Fibroblast of lung (primary cell): ENCODE measurements at regions not wholly inside any gene's neighbourhood (a gene's known extent, or its start where the extent isn't known, plus 50 kb on each side); places are given as distances from the start of the nearest gene placed in this dataset.

Experiments
- DNase-seq, 2 donors: peaks; one replicate each; pipeline versions ENCODE4 v3.0.0 to v3.0.0-alpha.2; 2010; ENCODE audit warnings: low read depth in 2 of 2
- H2AFZ ChIP-seq: 2 replicates; pipeline ENCODE4 v1.5.1; 2012; ENCODE audit warnings: low read length, control low read depth, inconsistent platforms
- H3K27ac ChIP-seq: 2 replicates; pipeline ENCODE4 v1.5.1; 2011; ENCODE audit warnings: low read length, control low read depth; ENCODE audit not compliant: insufficient read depth
- H3K27me3 ChIP-seq: 2 replicates; pipeline ENCODE4 v1.5.1; 2011; ENCODE audit warnings: mild to moderate bottlenecking, low read length; ENCODE audit not compliant: control insufficient read depth, insufficient read depth
- H3K36me3 ChIP-seq: 2 replicates; pipeline ENCODE4 v1.5.1; 2011; ENCODE audit warnings: low read length; ENCODE audit not compliant: control insufficient read depth, insufficient read depth
- H3K4me1 ChIP-seq: 2 replicates; pipeline ENCODE4 v1.5.1; 2011; ENCODE audit warnings: low read length; ENCODE audit not compliant: control insufficient read depth, insufficient read depth; ENCODE audit errors: extremely low read depth
- H3K4me2 ChIP-seq: 2 replicates; pipeline ENCODE4 v1.5.1; 2011; ENCODE audit warnings: low read length, control low read depth; ENCODE audit not compliant: insufficient read depth; ENCODE audit errors: extremely low read depth
- H3K4me3 ChIP-seq, 4 experiments: fragments of 200-600 bp in 1 of 4; sonication (generic) in 1 of 4; replicated peaks in 1 of 4; 2 replicates each; pipeline ENCODE4 v1.5.1; 2011 to 2016; ENCODE audit warnings: low read length in 4 of 4, low read depth in 3 of 4, mild to moderate bottlenecking in 3 of 4, control low read depth in 2 of 4, inconsistent platforms in 1 of 4, mixed read lengths in 1 of 4; ENCODE audit not compliant: insufficient read depth in 1 of 4; ENCODE audit errors: control extremely low read depth in 1 of 4
- H3K79me2 ChIP-seq: 2 replicates; pipeline ENCODE4 v1.5.1; 2012; ENCODE audit warnings: mild to moderate bottlenecking, low read length, inconsistent platforms; ENCODE audit not compliant: control insufficient read depth, insufficient read depth
- H3K9ac ChIP-seq: 2 replicates; pipeline ENCODE4 v1.5.1; 2011; ENCODE audit warnings: mild to moderate bottlenecking, low read length, control low read depth; ENCODE audit not compliant: insufficient read depth
- H3K9me3 ChIP-seq: 2 replicates; pipeline ENCODE4 v1.5.1; 2012; ENCODE audit warnings: low read depth, low read length; ENCODE audit not compliant: control insufficient read depth, insufficient read depth
- H4K20me1 ChIP-seq: 2 replicates; pipeline ENCODE4 v1.5.1; 2011; ENCODE audit warnings: low read length; ENCODE audit not compliant: control insufficient read depth, insufficient read depth; ENCODE audit errors: extremely low read depth
- CTCF ChIP-seq, 2 donors: IDR thresholded peaks in 1 of 2; conservative IDR thresholded peaks in 1 of 2; 1 replicate in 1 of 2; 2 replicates in 1 of 2; pipeline ENCODE4 v1.5.1; 2011 to 2012; ENCODE audit warnings: low read length in 2 of 2, control low read depth in 1 of 2, inconsistent platforms in 1 of 2, low read depth in 1 of 2, mild to moderate bottlenecking in 1 of 2
- EZH2 ChIP-seq: IDR thresholded peaks from 2 replicates; pipeline ENCODE4 v1.5.1; 2012; ENCODE audit warnings: low read length, control low read depth, mild to moderate bottlenecking; ENCODE audit errors: missing control alignments

- no peaks in the 10 kb centered on the region for H3K9me3 ChIP-seq
- no peaks in the 10 kb centered on the region for H3K79me2 ChIP-seq
- H3K9ac ChIP-seq = no peak overlapping the region
- H3K27ac ChIP-seq = no peak overlapping the region
- H3K4me3 ChIP-seq = no peak overlapping the region
- H3K4me1 ChIP-seq = no peaks in the 10 kb centered on the region
- no peaks in the 10 kb centered on the region for H3K36me3 ChIP-seq
- no peaks in the 10 kb centered on the region for H4K20me1 ChIP-seq
- no peak overlapping the region for H3K4me2 ChIP-seq
- no peak for TF ChIP-seq CTCF (conservative IDR thresholded peaks at IDR 0.05 in 1 of 2, IDR thresholded peaks at IDR 0.05 in 1 of 2; ENCODE audit: low read depth in 1 of 2, low read length in 2 of 2)
- no peak for DNase-seq
- no peaks in the 10 kb centered on the region for H3K27me3 ChIP-seq
- no peak overlapping the region for H2AFZ ChIP-seq
These were observed 62.6 kb downstream of the STYXL2 start for GRCh38 chr1:167156466-167156865.

- H3K4me3 ChIP-seq = no peak overlapping the region
- no peak overlapping the region for H3K4me2 ChIP-seq
- no peaks in the 10 kb centered on the region for H3K9me3 ChIP-seq
- no peaks in the 10 kb centered on the region for H4K20me1 ChIP-seq
- H2AFZ ChIP-seq = no peak overlapping the region
- H3K79me2 ChIP-seq = no peaks in the 10 kb centered on the region
- H3K27ac ChIP-seq = no peak overlapping the region
- H3K4me1 ChIP-seq = no peaks in the 10 kb centered on the region
- no peak overlapping the region for H3K9ac ChIP-seq
- TF ChIP-seq EZH2 (no peak), CTCF (conservative IDR thresholded peaks at IDR 0.05 in 1 of 2, IDR thresholded peaks at IDR 0.05 in 1 of 2; ENCODE audit: low read depth in 1 of 2, low read length in 2 of 2) (no peak)
- no peak for DNase-seq
- H3K36me3 ChIP-seq = no peaks in the 10 kb centered on the region
- no peaks in the 10 kb centered on the region for H3K27me3 ChIP-seq
These were observed 63.2 kb downstream of the STYXL2 start for GRCh38 chr1:167157114-167157513.

- no peaks in the 10 kb centered on the region for H3K4me1 ChIP-seq
- H3K27ac ChIP-seq = no peak overlapping the region
- no peak overlapping the region for H2AFZ ChIP-seq
- H3K27me3 ChIP-seq = no peaks in the 10 kb centered on the region
- no peaks in the 10 kb centered on the region for H3K36me3 ChIP-seq
- no peak overlapping the region for H3K9ac ChIP-seq
- DNase-seq = no peak
- no peak for TF ChIP-seq CTCF (conservative IDR thresholded peaks at IDR 0.05 in 1 of 2, IDR thresholded peaks at IDR 0.05 in 1 of 2; ENCODE audit: low read depth in 1 of 2, low read length in 2 of 2)
- TF ChIP-seq EZH2 = no peak
- no peaks in the 10 kb centered on the region for H3K9me3 ChIP-seq
- H3K4me3 ChIP-seq = no peak overlapping the region
- no peaks in the 10 kb centered on the region for H4K20me1 ChIP-seq
- no peaks in the 10 kb centered on the region for H3K79me2 ChIP-seq
- no peak overlapping the region for H3K4me2 ChIP-seq
These were observed 62.4 kb upstream of the POU2F1 start for GRCh38 chr1:167158111-167158812.
